ENCODE measurements at regions not wholly inside any gene's neighbourhood (a gene's known extent, or its start where the extent isn't known, plus 50 kb on each side); places are given as distances from the start of the nearest gene placed in this dataset.
"Not testable (repeated sequence)": the region's sequence is repeated elsewhere in the genome, so short reads cannot be mapped to it uniquely, and the experiment has no call there.

- DNase-seq, result no peak
Observed at GRCh38 chr7:120054376-120055100, 218.4 kb upstream of the KCND2 start.

- DNase-seq, result peak; percentile 75
Observed at GRCh38 chr7:120055300-120055699, 217.7 kb upstream of the KCND2 start.

GRCh38 chr7:120056227-120056626 lies 216.7 kb upstream of the KCND2 start:
- DNase-seq, result no peak

- DNase-seq, result no peak
Observed at GRCh38 chr7:120059641-120060040, 213.3 kb upstream of the KCND2 start.

GRCh38 chr7:120060281-120060680 lies 212.7 kb upstream of the KCND2 start:
- peak; percentile 11 for DNase-seq

GRCh38 chr7:120060875-120061274 lies 212.1 kb upstream of the KCND2 start:
- no peak for DNase-seq

- peak; percentile 37 for DNase-seq
Observed at GRCh38 chr7:120064565-120064964, 208.4 kb upstream of the KCND2 start.

GRCh38 chr7:120066898-120067297 lies 206.1 kb upstream of the KCND2 start:
- not testable (repeated sequence) for DNase-seq

- DNase-seq, result no peak
Observed at GRCh38 chr7:120070201-120070600, 202.8 kb upstream of the KCND2 start.

GRCh38 chr7:120077777-120078176 lies 195.2 kb upstream of the KCND2 start:
- no peak for DNase-seq

GRCh38 chr7:120079022-120079421 lies 194.0 kb upstream of the KCND2 start:
- no peak for DNase-seq

- DNase-seq, result no peak
Observed at GRCh38 chr7:120079704-120080103, 193.3 kb upstream of the KCND2 start.

- not testable (repeated sequence) for DNase-seq
Observed at GRCh38 chr7:120086468-120086867, 186.5 kb upstream of the KCND2 start.

GRCh38 chr7:120089968-120090367 lies 183.0 kb upstream of the KCND2 start:
- peak; percentile 3 for DNase-seq

GRCh38 chr7:120091807-120092206 lies 181.2 kb upstream of the KCND2 start:
- no peak for DNase-seq

- DNase-seq, result no peak
Observed at GRCh38 chr7:120097020-120097419, 176.0 kb upstream of the KCND2 start.

- DNase-seq, result no peak
Observed at GRCh38 chr7:120097774-120098173, 175.2 kb upstream of the KCND2 start.

- no peak for DNase-seq
Observed at GRCh38 chr7:120108376-120108775, 164.6 kb upstream of the KCND2 start.

- no peak for DNase-seq
Observed at GRCh38 chr7:120110169-120110568, 162.8 kb upstream of the KCND2 start.

GRCh38 chr7:120114626-120115025 lies 158.3 kb upstream of the KCND2 start:
- no peak for DNase-seq

GRCh38 chr7:120123528-120123927 lies 149.4 kb upstream of the KCND2 start:
- no peak for DNase-seq

- DNase-seq, result no peak
Observed at GRCh38 chr7:120131096-120131839, 141.7 kb upstream of the KCND2 start.

- no peak for DNase-seq
Observed at GRCh38 chr7:120138497-120138896, 134.5 kb upstream of the KCND2 start.

- no peak for DNase-seq
Observed at GRCh38 chr7:120156476-120156875, 116.5 kb upstream of the KCND2 start.

- no peak for DNase-seq
Observed at GRCh38 chr7:120160166-120160565, 112.8 kb upstream of the KCND2 start.
